Mesenchymal stem cell (in vitro differentiated cells and primary cell): ENCODE measurements at regions not wholly inside any gene's neighbourhood (a gene's known extent, or its start where the extent isn't known, plus 50 kb on each side); places are given as distances from the start of the nearest gene placed in this dataset.

ENCODE experiments used
- DNase-seq: peaks from one replicate; pipeline ENCODE4 v3.0.0-alpha.2; 2013
- H2AFZ ChIP-seq: one replicate; pipeline ENCODE4 v1.6.1; 2013; ENCODE audit warnings: low read depth, mild to moderate bottlenecking, control low read depth, inconsistent platforms, low read length, moderate library complexity
- H2AK5ac ChIP-seq: 2 replicates; pipeline ENCODE4 v1.6.1; 2013; ENCODE audit warnings: low read length, moderate library complexity, mild to moderate bottlenecking, inconsistent platforms; ENCODE audit not compliant: severe bottlenecking
- H2BK120ac ChIP-seq: one replicate; pipeline ENCODE4 v1.6.1; 2013; ENCODE audit warnings: low read depth, mild to moderate bottlenecking, inconsistent platforms, low read length, moderate library complexity
- H2BK12ac ChIP-seq, 2 experiments: one replicate each; pipeline ENCODE4 v1.6.1; 2013; ENCODE audit warnings: inconsistent platforms in 2 of 2, low read length in 2 of 2, mild to moderate bottlenecking in 2 of 2, moderate library complexity in 2 of 2, control low read depth in 1 of 2
- H2BK15ac ChIP-seq: one replicate; pipeline ENCODE4 v1.6.1; 2013; ENCODE audit warnings: mild to moderate bottlenecking, low read depth, inconsistent platforms; ENCODE audit not compliant: poor library complexity, severe bottlenecking
- H2BK5ac ChIP-seq: 2 replicates; pipeline ENCODE4 v1.6.1; 2013; ENCODE audit warnings: low read depth, mild to moderate bottlenecking, low read length, control low read depth, inconsistent platforms; ENCODE audit not compliant: poor library complexity, severe bottlenecking
- H3K14ac ChIP-seq, 2 experiments: one replicate each; pipeline ENCODE4 v1.6.1; 2013; ENCODE audit warnings: inconsistent platforms in 2 of 2, low read length in 2 of 2, control low read depth in 1 of 2, mild to moderate bottlenecking in 1 of 2, moderate library complexity in 1 of 2
- H3K18ac ChIP-seq, 2 experiments: one replicate each; pipeline ENCODE4 v1.6.1; 2013; ENCODE audit warnings: inconsistent platforms in 2 of 2, low read length in 2 of 2, control low read depth in 1 of 2, low read depth in 1 of 2, mild to moderate bottlenecking in 1 of 2
- H3K23ac ChIP-seq, 2 experiments: one replicate each; pipeline ENCODE4 v1.6.1; 2013; ENCODE audit warnings: inconsistent platforms in 2 of 2, low read length in 2 of 2, mild to moderate bottlenecking in 2 of 2, moderate library complexity in 2 of 2, control low read depth in 1 of 2
- H3K27ac ChIP-seq: 2 replicates; pipeline ENCODE4 v1.5.1; 2013; ENCODE audit warnings: mild to moderate bottlenecking, moderate library complexity, low read length, control low read depth, inconsistent platforms; ENCODE audit not compliant: poor library complexity, severe bottlenecking
- H3K27me3 ChIP-seq, 2 experiments: 2 replicates each; pipeline versions ENCODE4 v1.6.1 to v1.7.0; 2013; ENCODE audit warnings: low read length in 2 of 2, mild to moderate bottlenecking in 2 of 2, moderate library complexity in 2 of 2, control low read depth in 1 of 2, inconsistent platforms in 1 of 2; ENCODE audit not compliant: control insufficient read depth in 1 of 2, insufficient read depth in 1 of 2
- H3K36me3 ChIP-seq, 2 experiments: 2 replicates each; pipeline versions ENCODE4 v1.6.1 to v1.7.0; 2013; ENCODE audit warnings: low read length in 2 of 2, control low read depth in 1 of 2, inconsistent platforms in 1 of 2, low read depth in 1 of 2, mild to moderate bottlenecking in 1 of 2; ENCODE audit not compliant: insufficient read depth in 2 of 2, control insufficient read depth in 1 of 2
- H3K4ac ChIP-seq, 2 experiments: one replicate each; pipeline ENCODE4 v1.6.1; 2013; ENCODE audit warnings: inconsistent platforms in 2 of 2, low read length in 2 of 2, mild to moderate bottlenecking in 2 of 2, moderate library complexity in 2 of 2, control low read depth in 1 of 2, low read depth in 1 of 2
- H3K4me1 ChIP-seq: 2 replicates; pipeline ENCODE4 v1.6.1; 2013; ENCODE audit warnings: low read depth, low read length, control low read depth; ENCODE audit not compliant: control insufficient read depth, insufficient read depth
- H3K4me2 ChIP-seq: 2 replicates; pipeline ENCODE4 v1.6.1; 2013; ENCODE audit warnings: low read length, mild to moderate bottlenecking, inconsistent platforms; ENCODE audit not compliant: poor library complexity, severe bottlenecking
- H3K4me3 ChIP-seq, 2 experiments: 2 replicates each; pipeline versions ENCODE4 v1.5.1 to v1.7.0; 2013; ENCODE audit warnings: low read length in 2 of 2, mild to moderate bottlenecking in 2 of 2, control low read depth in 1 of 2, low read depth in 1 of 2; ENCODE audit not compliant: insufficient read depth in 1 of 2
- H3K79me1 ChIP-seq: replicated peaks from 2 replicates; pipeline ENCODE4 v1.6.1; 2013; ENCODE audit warnings: mild to moderate bottlenecking, control low read depth, low read length, inconsistent platforms; ENCODE audit not compliant: poor library complexity, severe bottlenecking
- H3K9ac ChIP-seq: 2 replicates; pipeline ENCODE4 v1.7.0; 2013; ENCODE audit warnings: mild to moderate bottlenecking, low read length, moderate library complexity
- H3K9me3 ChIP-seq: 2 replicates; pipeline ENCODE4 v1.7.0; 2013; ENCODE audit warnings: mild to moderate bottlenecking, low read length; ENCODE audit not compliant: control insufficient read depth
- H4K8ac ChIP-seq: one replicate; pipeline ENCODE4 v1.6.1; 2013; ENCODE audit warnings: inconsistent platforms, mild to moderate bottlenecking, low read length, moderate library complexity
- H4K91ac ChIP-seq: one replicate; pipeline ENCODE4 v1.6.1; 2013; ENCODE audit warnings: mild to moderate bottlenecking, low read length, inconsistent platforms
- WGBS: methylation state at CpG from one replicate; pipeline ENCODE4 v1.1.7; 2013; ENCODE audit warnings: mixed read lengths; 5-methylcytosine and 5-hydroxymethylcytosine counted together

- H3K9me3 ChIP-seq, result peaks cover 25% of the 10 kb centered on the region
- H3K4ac ChIP-seq, result no peak overlapping the region
- H3K18ac ChIP-seq, result peak overlapping the region in 1 of 2 experiments; percentile 66
- no peak overlapping the region for H2BK120ac ChIP-seq
- no peak for DNase-seq
- H2AFZ ChIP-seq, result no peak overlapping the region
- H3K14ac ChIP-seq, result no peak overlapping the region
- peak overlapping the region; percentile 24 for H4K8ac ChIP-seq
- H3K27me3 ChIP-seq, result no peaks in the 10 kb centered on the region
- no peak overlapping the region for H3K9ac ChIP-seq
- no peak overlapping the region for H2AK5ac ChIP-seq
- H3K79me1 ChIP-seq, result no peaks in the 10 kb centered on the region
- H4K91ac ChIP-seq, result no peak overlapping the region
- no peaks in the 10 kb centered on the region for H3K36me3 ChIP-seq
- H3K23ac ChIP-seq, result no peak overlapping the region
- no peaks in the 10 kb centered on the region for H3K4me1 ChIP-seq
- no peak overlapping the region for H3K4me3 ChIP-seq
- no peak overlapping the region for H3K27ac ChIP-seq
- no peak overlapping the region for H2BK5ac ChIP-seq
- H3K4me2 ChIP-seq, result no peak overlapping the region
- H2BK15ac ChIP-seq, result peak overlapping the region; percentile 36
- peak overlapping the region in 1 of 2 experiments; percentile 72 for H2BK12ac ChIP-seq
These were observed 611.2 kb upstream of the ZNF608 start for GRCh38 chr5:125357660-125358059.

- no peak overlapping the region for H3K23ac ChIP-seq
- no peak overlapping the region for H2BK120ac ChIP-seq
- no peak overlapping the region for H3K14ac ChIP-seq
- no peak overlapping the region for H3K18ac ChIP-seq
- H2BK12ac ChIP-seq, result no peak overlapping the region
- H3K27me3 ChIP-seq, result no peaks in the 10 kb centered on the region
- no peak overlapping the region for H4K8ac ChIP-seq
- 79% methylated on average over 1 of the region's 2 CpGs for WGBS
- no peak overlapping the region for H3K4me2 ChIP-seq
- no peaks in the 10 kb centered on the region for H3K79me1 ChIP-seq
- no peak overlapping the region for H3K4me3 ChIP-seq
- DNase-seq, result no peak
- H2AK5ac ChIP-seq, result no peak overlapping the region
- no peaks in the 10 kb centered on the region for H3K4me1 ChIP-seq
- H2AFZ ChIP-seq, result no peak overlapping the region
- no peak overlapping the region for H3K4ac ChIP-seq
- no peak overlapping the region for H3K9ac ChIP-seq
- no peak overlapping the region for H2BK15ac ChIP-seq
- H3K27ac ChIP-seq, result no peak overlapping the region
- no peaks in the 10 kb centered on the region for H3K9me3 ChIP-seq
- H4K91ac ChIP-seq, result no peak overlapping the region
- no peaks in the 10 kb centered on the region for H3K36me3 ChIP-seq
- H2BK5ac ChIP-seq, result no peak overlapping the region
These were observed 619.3 kb upstream of the ZNF608 start for GRCh38 chr5:125365747-125366146.

- no peak overlapping the region for H3K9ac ChIP-seq
- H2BK120ac ChIP-seq, result no peak overlapping the region
- WGBS, result 91% methylated on average over 1 of the region's 1 CpG
- no peak overlapping the region for H3K4me3 ChIP-seq
- H3K27me3 ChIP-seq, result no peaks in the 10 kb centered on the region
- no peak overlapping the region for H2BK5ac ChIP-seq
- no peak overlapping the region for H2BK12ac ChIP-seq
- no peak overlapping the region for H2AK5ac ChIP-seq
- H3K4ac ChIP-seq, result no peak overlapping the region
- H3K36me3 ChIP-seq, result no peaks in the 10 kb centered on the region
- H3K18ac ChIP-seq, result no peak overlapping the region
- no peak overlapping the region for H4K91ac ChIP-seq
- H3K23ac ChIP-seq, result no peak overlapping the region
- H3K4me2 ChIP-seq, result no peak overlapping the region
- no peaks in the 10 kb centered on the region for H3K79me1 ChIP-seq
- no peak overlapping the region for H2AFZ ChIP-seq
- DNase-seq, result no peak
- H3K27ac ChIP-seq, result no peak overlapping the region
- no peak overlapping the region for H2BK15ac ChIP-seq
- H3K9me3 ChIP-seq, result no peaks in the 10 kb centered on the region
- no peak overlapping the region for H3K14ac ChIP-seq
- no peaks in the 10 kb centered on the region for H3K4me1 ChIP-seq
- H4K8ac ChIP-seq, result no peak overlapping the region
These were observed 621.3 kb upstream of the ZNF608 start for GRCh38 chr5:125367702-125368101.

- no peak overlapping the region for H2BK12ac ChIP-seq
- H3K4ac ChIP-seq, result no peak overlapping the region
- H3K9ac ChIP-seq, result no peak overlapping the region
- no peaks in the 10 kb centered on the region for H3K4me1 ChIP-seq
- no peaks in the 10 kb centered on the region for H3K79me1 ChIP-seq
- H3K14ac ChIP-seq, result no peak overlapping the region
- no peak overlapping the region for H2AFZ ChIP-seq
- no peak overlapping the region for H2BK5ac ChIP-seq
- no peak overlapping the region for H4K91ac ChIP-seq
- no peaks in the 10 kb centered on the region for H3K36me3 ChIP-seq
- DNase-seq, result no peak
- no peak overlapping the region for H3K27ac ChIP-seq
- no peaks in the 10 kb centered on the region for H3K27me3 ChIP-seq
- no peak overlapping the region for H4K8ac ChIP-seq
- H3K18ac ChIP-seq, result no peak overlapping the region
- H3K9me3 ChIP-seq, result no peaks in the 10 kb centered on the region
- H3K4me3 ChIP-seq, result no peak overlapping the region
- H2BK15ac ChIP-seq, result no peak overlapping the region
- no peak overlapping the region for H3K23ac ChIP-seq
- H2AK5ac ChIP-seq, result no peak overlapping the region
- H2BK120ac ChIP-seq, result no peak overlapping the region
- no peak overlapping the region for H3K4me2 ChIP-seq
These were observed 624.2 kb upstream of the ZNF608 start for GRCh38 chr5:125370461-125371205.
